GM18858 (cell line): ENCODE measurements at regions not wholly inside any gene's neighbourhood (a gene's known extent, or its start where the extent isn't known, plus 50 kb on each side); places are given as distances from the start of the nearest gene placed in this dataset.

Experiments used
- ATAC-seq: cut with Tn5 transposase; IDR thresholded peaks from one replicate; pipeline ENCODE4 v1.9.1; 2021; ENCODE audit not compliant: unreplicated experiment

DNA sequence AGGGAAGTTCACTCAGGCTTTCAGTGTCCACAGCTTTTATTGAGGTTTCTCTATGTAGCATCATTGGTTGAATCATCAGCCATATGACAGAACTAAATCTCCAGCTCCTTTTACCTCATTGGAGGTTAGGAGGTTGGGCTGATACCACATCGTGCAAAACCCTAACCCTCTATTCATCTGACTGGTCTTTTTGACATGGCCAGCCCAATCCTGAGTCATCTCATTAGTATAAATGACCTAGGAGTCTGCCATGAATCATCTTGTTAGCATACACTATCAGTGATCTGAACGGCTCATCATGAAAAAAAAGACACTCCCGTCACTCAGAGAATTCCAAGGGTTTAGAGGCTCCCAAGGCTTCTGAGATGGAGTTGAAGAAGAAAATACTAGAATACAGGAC is 669.8 kb upstream of the POT1 start:
- no peak for ATAC-seq

DNA sequence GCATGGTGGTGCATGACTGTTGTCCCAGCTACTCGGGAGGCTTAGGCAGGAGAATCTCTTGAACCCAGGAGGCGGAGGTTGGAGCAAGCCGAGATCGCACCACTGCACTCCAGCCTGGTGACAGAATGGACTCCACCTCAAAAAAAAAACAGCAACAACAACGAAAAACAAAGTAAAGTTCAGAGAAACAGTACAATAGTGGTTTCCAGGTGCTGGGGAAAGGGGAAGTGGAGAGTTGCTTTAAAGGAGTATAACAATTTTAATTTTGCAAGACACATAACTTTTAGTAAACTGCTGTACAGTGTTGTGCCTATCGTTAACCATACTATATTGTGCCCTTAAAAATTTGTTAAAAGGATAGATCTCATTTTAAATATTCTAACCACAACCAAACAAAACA is 662.7 kb upstream of the POT1 start:
- no peak for ATAC-seq

DNA sequence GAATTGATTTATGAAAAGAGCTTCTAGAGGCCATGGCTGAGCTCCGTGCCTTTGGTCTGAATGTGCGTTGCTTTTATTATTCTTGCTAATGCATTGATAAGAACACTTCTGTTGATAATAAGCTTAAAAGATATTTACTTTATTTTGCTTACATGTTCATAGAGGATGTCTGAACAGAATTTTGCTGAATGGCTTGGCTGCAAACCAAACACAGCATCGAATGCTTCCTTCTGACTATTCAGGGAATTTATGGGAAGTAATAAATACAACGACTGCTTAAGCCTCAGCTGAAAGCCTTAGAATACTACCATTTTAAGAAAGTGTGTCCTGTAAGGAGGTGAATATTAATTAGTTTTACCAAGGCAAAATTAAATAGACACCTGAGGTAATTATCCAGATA is 643.5 kb upstream of the POT1 start:
- no peak for ATAC-seq

DNA sequence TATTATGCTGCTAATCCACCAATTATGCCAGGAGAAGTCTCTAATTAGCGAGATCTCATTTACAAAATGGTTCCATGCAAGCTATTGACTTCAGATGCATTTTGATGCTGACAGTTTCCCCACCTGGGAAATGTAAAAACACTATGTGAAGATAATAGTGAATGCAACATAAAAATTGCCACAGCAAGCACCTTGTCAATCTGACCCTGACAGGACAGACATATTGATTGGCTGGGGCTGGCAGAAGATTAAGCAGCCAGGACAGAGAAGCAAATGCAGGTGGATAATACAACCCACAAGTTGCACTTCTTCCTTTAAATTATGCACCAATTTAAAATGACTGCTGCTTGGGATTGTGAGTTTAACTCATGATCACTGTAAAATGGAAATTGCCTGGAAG is 642.8 kb upstream of the POT1 start:
- no peak for ATAC-seq

DNA sequence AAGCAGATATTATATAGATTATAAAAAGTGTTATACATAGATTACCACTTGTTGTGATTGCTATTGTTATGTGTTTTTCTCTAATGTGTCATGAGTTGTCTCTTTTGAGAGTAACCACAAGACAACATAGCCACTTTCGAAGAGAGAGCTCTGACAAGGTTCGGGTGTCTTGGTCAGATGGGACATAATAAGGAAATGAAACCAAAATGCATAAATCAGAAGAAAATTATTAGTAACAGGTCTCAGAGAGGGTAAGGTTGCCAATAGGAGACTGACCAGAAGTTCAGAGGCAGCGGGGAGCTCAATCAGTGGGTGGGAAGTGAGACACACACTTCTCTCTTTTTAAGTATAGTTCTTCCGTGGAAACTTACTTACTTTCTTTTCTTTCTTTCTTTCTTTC is 639.2 kb upstream of the POT1 start:
- peak; percentile 99 for ATAC-seq

DNA sequence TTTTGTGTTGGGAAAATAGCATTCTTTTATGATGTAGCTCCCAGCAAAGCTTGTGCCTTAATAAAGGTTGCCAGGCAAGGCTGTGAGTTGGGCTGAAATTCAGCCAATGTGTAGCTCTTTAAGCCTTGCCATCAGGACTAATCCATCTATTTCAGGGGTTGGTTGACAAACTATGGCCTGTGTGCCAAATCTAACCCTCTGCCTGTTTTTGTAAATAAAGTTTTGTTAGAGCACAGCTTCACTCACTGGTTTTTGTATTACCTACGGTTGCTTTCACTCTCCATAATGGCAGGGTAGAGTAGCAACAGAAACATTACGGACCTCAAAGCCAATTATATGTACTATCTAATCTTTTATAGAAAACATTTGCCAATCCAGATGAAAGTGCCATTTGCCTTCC is 638.1 kb upstream of the POT1 start:
- no peak for ATAC-seq

DNA sequence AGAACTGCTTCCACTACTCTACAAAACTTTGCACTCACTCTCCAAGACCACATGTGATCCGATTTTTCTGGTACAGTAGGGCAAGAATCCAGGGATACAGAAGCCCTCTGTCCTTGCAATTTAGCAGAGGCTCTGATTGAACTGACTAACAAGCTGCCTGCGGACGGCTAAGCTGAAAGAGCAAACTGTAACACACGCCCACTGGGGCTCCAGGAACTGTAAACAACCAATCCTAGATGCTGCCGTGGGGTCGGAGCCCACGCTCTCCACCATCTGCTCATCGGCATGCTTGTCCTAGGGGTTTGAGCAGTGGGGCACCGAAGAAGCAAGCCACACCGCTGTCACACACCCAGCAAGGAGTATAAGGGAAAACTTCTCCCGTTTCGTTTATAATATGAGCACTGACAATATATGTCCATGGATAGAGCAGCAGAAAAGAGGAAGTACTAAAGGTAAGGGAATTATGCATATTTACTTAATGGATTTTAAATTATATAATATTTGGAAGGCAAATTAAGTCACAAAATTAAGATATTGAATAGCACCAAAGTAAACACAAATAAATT is 634.4 kb upstream of the POT1 start:
- ATAC-seq, result no peak

DNA sequence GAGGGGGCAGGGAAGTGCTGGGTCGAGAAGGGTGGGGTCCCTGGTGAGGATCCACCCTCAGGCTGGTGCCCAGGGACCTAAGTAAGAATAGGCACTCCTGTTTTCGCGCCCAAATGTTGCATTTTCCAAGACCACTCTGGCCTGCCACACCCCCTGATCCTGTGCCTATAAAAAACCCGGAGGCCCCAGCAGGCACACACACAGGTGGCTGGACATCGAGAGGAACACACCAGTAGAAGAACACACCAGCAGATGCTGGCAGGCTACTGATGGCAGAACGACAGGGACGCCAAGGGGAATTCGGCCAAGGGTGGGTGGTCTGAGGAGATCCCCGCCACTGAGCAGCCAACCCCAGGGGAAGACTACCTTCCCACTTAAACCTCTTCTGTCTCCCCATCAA is 633.9 kb upstream of the POT1 start:
- ATAC-seq, result no peak

DNA sequence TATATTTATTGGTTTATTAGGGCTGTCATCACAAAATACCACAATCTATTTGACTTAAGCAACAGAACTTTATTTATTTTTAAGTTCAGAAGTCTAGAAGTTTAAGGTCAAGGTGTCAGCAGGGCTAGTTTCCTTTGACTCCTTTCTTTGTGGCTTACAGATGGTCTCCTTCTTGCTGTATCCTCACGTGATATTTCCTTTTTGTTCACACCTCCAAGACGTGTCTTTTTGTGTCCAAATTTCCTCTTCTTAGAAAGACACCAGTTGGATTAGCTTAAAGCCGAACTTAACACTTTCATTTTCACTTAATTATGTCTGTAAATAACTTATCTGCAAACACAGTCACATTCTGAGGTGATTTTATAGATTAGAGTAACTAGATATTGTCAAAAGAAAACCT is 631.4 kb upstream of the POT1 start:
- no peak for ATAC-seq

DNA sequence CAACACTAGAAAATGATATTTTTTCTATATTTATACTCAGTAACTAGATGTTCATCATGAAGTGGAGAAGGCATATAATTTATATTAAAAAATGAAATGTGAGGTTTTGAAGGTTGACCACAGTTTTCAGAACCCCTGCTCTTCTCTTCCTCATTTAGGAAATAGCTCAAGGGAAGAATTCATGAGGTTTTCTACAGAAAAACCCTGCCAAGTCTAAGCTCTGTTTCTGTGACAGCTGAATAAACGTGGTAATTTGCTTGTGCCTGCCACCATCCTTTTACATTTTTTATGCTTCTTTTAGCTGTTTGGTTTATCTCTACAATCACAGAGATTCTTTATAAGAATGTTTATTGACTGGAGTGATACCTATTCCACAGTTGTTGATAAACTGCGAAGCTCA is 630.3 kb upstream of the POT1 start:
- ATAC-seq, result no peak

DNA sequence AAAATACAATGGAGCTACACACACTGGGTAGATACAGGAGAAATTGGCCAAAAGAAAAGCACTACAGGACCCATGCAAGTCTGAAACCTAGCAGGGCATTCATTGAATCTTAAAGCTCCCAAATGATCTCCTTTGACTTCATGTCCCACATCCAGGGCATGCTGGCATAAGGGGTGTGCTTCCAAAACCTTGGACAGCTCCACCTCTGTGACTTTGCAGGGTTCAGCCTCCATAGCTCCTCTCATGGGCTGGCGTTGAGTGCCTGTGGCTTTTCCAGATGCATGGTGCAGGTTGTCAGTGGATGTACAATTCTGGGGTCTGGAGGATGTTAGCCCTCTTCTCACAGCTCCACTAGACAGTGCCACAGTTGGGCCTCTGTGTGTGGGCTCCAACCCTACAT is 626.3 kb upstream of the POT1 start:
- ATAC-seq, result no peak

DNA sequence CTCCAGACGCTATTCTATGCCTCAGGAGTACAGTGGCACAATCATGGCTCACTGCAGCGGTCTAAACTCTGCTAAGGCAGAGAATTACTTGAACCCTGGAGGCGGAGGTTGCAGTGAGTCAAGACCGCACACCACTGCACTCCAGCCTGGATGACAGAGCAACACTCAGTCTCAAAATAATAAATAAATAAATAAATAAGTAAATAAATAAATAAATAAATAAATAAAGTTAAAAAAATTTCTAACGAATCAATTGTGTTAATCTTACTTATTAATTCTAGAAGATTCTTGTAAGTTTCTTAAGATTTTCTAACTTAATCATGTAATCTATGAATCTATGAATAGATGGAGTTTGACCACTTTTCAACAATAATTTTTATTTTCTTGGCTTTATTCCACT is 621.4 kb upstream of the POT1 start:
- no peak for ATAC-seq

DNA sequence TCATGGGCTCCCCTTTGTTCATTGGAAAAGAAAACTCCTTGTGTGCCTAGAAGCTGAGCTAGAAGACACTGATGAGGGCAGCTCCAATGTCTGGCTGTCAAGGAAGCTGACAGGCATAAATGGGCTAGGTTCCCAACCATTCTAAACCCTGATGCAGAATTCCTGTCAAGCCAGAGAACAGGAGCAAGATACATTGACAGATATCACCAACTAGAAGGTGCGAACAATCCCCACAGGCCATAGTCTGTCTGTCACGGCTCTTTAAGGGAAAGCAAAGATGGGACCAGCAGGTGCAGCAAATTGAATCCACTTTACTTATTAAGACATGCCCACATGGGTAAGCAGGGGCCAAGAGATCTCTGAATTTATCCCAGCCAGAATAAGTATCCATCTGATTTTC is 617.9 kb upstream of the POT1 start:
- ATAC-seq, result no peak

DNA sequence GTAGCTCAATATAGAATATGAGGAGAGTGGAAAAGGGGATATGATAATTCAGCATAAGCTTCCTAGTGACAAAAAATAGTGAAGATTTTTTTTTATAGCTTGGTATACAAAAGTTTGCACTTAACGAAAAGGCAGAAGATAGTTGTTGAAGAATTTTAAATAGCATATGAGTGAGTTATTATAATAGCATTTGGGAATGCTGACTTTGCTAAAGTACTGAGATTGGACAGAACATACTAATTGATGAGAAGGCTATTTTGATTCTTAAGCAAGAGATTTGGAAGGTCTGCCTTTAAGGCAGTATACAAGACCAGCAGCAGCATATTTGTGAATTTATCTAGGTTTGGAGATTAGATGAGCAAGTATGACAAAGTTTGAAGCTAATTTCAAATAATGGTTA is 600.9 kb upstream of the POT1 start:
- no peak for ATAC-seq

DNA sequence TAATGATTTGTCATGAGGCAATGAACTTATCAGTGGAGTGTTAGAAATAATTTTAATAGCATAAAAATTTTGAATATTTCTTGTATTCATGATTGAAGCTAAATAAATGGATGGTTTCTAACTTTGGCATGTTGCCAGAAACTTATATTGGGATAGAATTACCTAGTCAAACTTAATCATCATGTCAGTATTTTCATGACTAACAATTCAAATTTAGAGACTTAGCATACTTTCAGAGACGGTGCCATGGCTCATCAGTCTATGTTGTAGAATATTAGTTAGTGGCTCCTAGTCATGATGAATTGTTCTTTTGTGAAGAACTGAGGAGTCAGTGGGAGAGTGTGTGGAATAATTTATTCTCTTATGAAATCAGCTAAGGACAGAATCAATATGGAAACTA is 599.6 kb upstream of the POT1 start:
- ATAC-seq, result no peak

DNA sequence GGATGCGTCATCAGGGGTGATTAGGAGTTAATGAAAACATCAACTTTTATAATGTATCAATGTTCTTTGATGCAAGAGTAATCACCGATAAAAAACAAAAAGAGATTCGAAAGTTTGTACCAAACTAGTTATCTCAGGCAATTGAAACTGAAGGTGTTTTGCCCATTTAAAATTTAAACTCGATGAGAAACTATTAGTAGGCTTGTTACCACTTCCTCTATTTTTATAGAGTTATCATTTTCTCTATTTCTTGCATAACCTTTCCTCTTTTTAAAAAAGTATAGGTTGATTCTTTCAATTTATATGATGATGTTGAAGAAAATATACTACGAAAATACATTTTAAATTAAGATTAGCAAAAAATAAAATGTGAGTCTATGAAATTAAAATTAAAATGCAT is 597.3 kb upstream of the POT1 start:
- ATAC-seq, result no peak

DNA sequence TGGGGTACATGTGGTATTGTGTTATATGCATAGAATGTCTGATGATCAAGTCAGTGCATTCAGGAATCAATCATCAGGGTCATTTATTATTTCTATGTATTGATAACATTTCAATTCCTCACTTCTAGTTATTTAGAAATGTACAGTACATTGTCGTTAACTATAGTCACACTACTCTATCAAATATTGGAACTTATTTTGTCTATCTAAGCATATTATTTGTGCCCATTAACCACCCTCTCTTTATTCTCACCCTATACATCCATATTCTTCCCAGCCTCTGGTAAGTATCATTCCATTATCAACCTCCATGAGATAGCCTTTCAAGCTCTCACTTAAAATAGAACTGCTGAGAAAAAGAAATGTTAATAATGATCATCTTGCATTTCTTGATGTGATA is 596.5 kb upstream of the POT1 start:
- ATAC-seq, result no peak

DNA sequence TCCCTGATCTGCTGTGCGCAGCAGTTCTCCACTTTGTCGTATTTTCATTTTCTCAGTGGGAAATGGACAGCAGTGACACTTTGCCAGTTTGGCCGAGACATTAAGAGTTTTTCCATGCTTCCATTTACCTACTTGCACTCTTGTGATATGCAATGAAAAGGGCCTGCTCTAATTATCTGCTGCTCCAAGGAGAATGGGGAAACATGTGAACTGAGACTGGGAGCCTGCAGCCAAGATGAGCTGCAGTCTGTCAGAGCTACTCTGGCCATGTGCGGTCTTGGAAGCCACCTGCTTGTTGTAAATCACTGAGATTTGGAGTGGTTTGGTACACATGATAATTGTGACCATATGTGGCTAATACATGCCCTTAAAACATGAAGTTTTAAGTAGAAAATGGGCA is 586.6 kb upstream of the POT1 start:
- no peak for ATAC-seq

DNA sequence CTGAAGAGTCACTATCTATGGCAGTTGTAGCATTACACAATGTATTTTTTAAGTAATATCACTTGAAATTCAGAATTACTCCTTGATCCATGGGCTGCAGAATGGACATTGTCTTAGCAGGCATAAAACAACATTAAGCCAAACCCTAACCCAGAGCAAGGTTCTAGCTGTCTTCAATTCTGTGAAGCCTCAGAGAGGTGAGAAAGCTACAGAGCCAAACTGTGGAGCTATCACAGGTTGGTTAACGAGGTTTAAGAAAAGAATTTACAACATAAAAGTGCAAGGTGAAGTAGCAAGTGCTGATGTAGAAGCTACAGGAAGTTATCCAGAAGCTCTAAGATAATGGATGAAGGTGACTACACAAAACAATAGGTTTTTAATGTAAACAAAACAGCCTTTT is 582.7 kb upstream of the POT1 start:
- ATAC-seq, result no peak

DNA sequence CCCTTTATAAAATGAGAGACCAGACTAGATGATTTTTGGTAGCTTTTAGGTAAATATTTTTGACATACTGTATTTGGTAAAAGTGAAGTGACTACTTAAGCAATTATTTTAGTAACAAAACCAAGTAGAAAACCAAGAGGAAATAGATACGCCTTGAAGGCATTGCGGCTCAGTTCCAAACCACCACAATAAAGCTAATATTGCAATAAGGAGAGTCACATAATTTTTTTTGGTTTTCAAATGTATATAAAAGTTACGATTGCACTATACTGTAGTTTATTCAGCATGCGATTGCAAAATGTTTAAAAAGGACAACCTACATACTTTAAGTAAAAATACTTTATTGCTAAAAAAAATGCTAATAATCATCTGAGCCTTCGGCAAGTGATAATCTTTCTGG is 581.7 kb upstream of the POT1 start:
- ATAC-seq, result no peak

DNA sequence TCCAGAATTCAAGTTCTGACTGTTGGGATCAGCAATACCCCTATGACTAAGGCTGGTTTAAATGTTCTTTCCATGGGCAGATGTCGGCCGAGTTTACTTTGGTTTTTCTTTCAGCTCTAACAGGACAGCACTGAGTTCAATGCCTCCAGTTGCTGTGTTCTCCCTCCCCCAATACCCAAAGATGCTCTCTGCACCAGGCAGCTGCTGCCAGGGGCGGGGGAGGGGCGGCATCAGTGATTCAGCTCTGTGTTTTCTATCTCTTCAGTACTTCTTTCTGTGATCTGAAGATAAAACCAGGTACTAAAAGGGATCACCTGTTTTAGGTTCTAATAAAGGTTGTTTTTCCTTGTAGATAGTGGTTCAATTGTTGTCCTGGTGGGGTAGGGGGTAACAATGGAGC is 576.7 kb upstream of the POT1 start:
- ATAC-seq, result no peak

DNA sequence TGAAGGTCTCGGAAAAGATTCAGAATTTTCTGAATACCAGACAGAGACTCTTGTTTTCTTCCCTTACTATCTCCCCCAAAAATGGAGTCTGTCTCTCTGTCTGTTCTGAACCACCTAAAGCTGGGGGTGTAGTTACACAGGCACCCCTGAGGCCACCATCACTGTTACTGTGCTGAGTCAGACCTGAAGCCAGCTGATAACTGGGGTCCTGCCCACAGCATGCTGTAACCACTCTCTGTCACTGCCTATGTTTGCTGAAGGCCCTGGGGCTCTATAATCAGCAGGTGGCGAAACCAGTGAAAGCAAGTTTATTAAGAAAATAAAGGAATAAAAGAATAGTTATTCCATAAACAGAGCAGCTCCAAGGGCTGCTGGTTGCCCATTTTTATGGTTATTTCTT is 575.2 kb upstream of the POT1 start:
- no peak for ATAC-seq

DNA sequence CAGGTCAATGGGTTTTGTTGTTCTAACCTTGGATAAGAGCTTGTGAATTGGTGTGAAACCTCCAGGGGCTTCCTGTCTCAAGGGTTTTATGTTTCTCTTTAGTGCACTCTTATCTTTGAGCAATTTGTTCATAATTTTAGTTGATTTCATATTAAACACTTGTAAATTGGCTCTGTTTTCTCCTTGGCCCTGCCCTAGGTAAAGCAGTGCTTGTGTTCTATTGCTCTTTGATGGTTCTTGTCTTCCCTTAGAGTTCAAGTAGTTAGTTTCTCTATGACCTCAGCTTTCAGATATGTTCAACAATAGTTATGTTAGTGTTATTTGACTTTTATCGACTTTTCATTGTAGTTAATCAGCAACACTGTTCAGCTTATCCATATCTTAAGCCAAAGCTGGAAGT is 566.4 kb upstream of the POT1 start:
- ATAC-seq, result no peak

DNA sequence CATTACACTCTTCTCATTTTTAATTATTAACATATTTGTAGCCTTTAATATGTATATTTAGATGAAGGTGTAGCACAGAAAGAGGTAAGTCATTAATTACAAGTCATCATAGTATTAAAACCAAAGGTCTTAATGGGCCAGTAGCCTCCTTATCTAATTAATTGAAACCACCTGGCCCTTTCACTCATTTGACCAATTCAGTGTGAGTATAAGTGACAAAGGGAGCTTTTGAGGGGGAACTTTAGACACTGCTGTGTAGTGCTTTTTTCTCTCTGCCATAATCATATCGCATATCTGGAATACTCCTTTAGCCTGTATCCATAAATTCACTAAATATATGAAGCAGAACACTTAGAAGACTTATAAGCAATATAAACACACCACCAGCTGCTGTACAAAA is 562.9 kb upstream of the POT1 start:
- no peak for ATAC-seq
